ENCODE measurements at regions not wholly inside any gene's neighbourhood (a gene's known extent, or its start where the extent isn't known, plus 50 kb on each side); places are given as distances from the start of the nearest gene placed in this dataset.

- H3K4me3 Mint-ChIP-seq: no peak overlapping the region
- H3K9me3 Mint-ChIP-seq: peaks cover 30% of the 10 kb centered on the region
- H3K4me1 Mint-ChIP-seq (ENCODE audit: low read depth): no peaks in the 10 kb centered on the region
- H3K27me3 Mint-ChIP-seq (ENCODE audit: low read depth): no peaks in the 10 kb centered on the region
- no peaks in the 10 kb centered on the region for H3K36me3 Mint-ChIP-seq (ENCODE audit: low read depth)
- no peak overlapping the region for H3K27ac Mint-ChIP-seq
- no peak for DNase-seq (ENCODE audit: low spot score)
Observed at GRCh38 chr20:7361321-7361720, 578.9 kb downstream of the HAO1 start.

DNA sequence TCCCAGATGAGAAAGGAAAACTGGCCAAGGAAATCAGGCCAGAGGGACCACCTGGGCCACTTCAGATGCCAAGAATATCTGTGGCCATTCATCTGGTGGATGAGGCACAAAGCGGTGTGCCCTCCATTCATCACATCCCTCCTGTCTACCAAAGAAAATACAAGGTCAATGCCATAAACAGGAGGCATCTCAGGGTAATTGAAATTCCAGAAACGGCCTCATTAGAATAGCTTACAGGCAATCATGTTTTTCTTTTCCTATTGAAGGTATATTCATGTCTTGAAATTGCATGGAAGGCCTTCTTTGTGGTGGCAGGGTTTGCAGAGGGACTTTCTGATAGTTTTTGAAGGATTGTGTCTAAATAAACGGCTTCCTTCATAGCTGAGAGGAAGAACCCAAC, 578.3 kb downstream of the HAO1 start:
- no peaks in the 10 kb centered on the region for H3K4me1 Mint-ChIP-seq (ENCODE audit: low read depth)
- H3K27me3 Mint-ChIP-seq (ENCODE audit: low read depth): no peaks in the 10 kb centered on the region
- no peak overlapping the region for H3K27ac Mint-ChIP-seq
- H3K36me3 Mint-ChIP-seq (ENCODE audit: low read depth): no peaks in the 10 kb centered on the region
- H3K9me3 Mint-ChIP-seq: peaks cover 30% of the 10 kb centered on the region
- H3K4me3 Mint-ChIP-seq: no peak overlapping the region
- no peak for DNase-seq (ENCODE audit: low spot score)

DNA sequence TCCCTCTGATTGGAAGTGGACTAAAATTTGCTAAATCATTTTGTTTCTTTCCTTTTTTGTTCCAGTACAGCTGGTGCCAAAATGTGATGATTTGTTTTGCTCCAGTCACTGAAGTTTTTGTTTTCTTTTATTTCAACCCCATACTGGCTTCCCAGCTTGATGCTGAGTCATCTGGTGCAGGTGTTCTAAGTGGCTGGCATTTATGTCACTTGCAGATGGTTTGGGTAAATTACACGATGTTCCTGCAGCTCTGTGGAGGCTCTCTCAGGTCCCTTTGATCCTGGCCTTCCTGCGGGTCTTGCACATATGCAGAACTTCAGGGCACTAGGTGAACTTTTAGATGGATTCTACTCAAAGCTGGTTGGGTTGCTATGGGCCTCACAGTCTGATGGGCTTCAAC, 577.7 kb downstream of the HAO1 start:
- Mint-ChIP-seq H3K27ac (no peak overlapping the region), H3K4me1 (ENCODE audit: low read depth) (no peaks in the 10 kb centered on the region), H3K36me3 (ENCODE audit: low read depth) (no peaks in the 10 kb centered on the region), H3K4me3 (no peak overlapping the region), H3K27me3 (ENCODE audit: low read depth) (no peaks in the 10 kb centered on the region), H3K9me3 (peaks cover 30% of the 10 kb centered on the region)
- no peak for DNase-seq (ENCODE audit: low spot score)

DNA sequence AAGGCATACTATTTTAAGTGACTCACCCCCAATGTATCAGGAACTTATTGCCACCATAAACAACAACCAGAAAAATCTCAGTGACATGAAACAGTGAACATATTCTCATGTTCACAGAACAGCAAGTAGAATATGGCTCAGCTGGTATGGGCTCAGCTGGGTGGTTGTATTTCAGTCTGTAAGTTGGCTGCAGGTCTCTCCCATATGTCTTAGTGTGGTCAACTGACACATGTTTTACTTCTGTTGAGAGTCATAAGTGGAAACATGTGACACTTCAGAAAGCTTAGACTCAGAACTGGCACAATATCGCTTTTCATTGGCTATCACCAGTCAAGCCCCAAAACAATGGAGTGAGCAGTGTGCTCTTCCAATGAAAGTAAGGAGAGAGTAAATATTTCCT, 574.1 kb downstream of the HAO1 start:
- no peaks in the 10 kb centered on the region for H3K4me1 Mint-ChIP-seq (ENCODE audit: low read depth)
- H3K36me3 Mint-ChIP-seq (ENCODE audit: low read depth): no peaks in the 10 kb centered on the region
- H3K27ac Mint-ChIP-seq: no peak overlapping the region

DNA sequence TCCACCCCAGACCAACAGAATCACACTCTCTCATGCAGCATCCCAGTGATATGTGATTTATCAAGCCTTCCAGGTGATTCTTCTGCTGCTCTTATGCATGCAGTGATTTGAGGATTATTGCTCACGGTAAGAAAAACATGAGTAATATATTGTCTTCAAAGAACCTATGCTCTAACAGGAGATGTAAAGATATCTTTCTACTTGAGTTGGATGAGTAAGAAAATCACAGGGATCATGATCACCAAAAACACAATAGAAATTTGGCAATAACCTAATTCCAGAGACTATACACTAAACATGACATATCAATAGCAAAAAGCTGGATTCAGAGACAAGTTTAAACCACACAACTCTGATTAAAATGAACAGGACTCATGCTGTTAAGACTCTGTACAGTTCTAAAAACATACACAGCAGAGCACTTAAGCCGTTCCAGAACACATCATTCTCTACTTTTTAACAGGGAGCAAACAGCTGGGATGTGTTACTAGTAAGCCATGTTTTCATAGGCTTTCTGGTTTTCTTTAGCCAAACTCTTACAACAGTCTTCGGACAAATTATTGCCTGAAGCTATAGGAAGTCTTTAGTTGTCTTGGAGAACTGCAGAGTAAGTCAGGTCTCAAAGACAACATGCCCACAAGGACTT, 568.6 kb downstream of the HAO1 start:
- DNase-seq (ENCODE audit: low spot score): no peak
- H3K27ac Mint-ChIP-seq: no peak overlapping the region
- no peak overlapping the region for H3K4me3 Mint-ChIP-seq
- H3K27me3 Mint-ChIP-seq (ENCODE audit: low read depth): no peaks in the 10 kb centered on the region
- no peaks in the 10 kb centered on the region for H3K36me3 Mint-ChIP-seq (ENCODE audit: low read depth)
- no peaks in the 10 kb centered on the region for H3K4me1 Mint-ChIP-seq (ENCODE audit: low read depth)
- no peaks in the 10 kb centered on the region for H3K9me3 Mint-ChIP-seq

More for the DNA sequence above, 574.1 kb downstream of the HAO1 start:
- no peak for DNase-seq (ENCODE audit: low spot score)
- H3K27me3 Mint-ChIP-seq (ENCODE audit: low read depth): no peaks in the 10 kb centered on the region
- H3K9me3 Mint-ChIP-seq: peaks cover 19% of the 10 kb centered on the region
- H3K4me3 Mint-ChIP-seq: no peak overlapping the region

- H3K27me3 Mint-ChIP-seq (ENCODE audit: low read depth): no peaks in the 10 kb centered on the region
- H3K36me3 Mint-ChIP-seq (ENCODE audit: low read depth): no peaks in the 10 kb centered on the region
- no peak overlapping the region for H3K4me3 Mint-ChIP-seq
- H3K27ac Mint-ChIP-seq: no peak overlapping the region
- no peaks in the 10 kb centered on the region for H3K4me1 Mint-ChIP-seq (ENCODE audit: low read depth)
- peaks cover 4% of the 10 kb centered on the region for H3K9me3 Mint-ChIP-seq
- no peak for DNase-seq (ENCODE audit: low spot score)
Observed at GRCh38 chr20:7375905-7376304, 564.4 kb downstream of the HAO1 start.

DNA sequence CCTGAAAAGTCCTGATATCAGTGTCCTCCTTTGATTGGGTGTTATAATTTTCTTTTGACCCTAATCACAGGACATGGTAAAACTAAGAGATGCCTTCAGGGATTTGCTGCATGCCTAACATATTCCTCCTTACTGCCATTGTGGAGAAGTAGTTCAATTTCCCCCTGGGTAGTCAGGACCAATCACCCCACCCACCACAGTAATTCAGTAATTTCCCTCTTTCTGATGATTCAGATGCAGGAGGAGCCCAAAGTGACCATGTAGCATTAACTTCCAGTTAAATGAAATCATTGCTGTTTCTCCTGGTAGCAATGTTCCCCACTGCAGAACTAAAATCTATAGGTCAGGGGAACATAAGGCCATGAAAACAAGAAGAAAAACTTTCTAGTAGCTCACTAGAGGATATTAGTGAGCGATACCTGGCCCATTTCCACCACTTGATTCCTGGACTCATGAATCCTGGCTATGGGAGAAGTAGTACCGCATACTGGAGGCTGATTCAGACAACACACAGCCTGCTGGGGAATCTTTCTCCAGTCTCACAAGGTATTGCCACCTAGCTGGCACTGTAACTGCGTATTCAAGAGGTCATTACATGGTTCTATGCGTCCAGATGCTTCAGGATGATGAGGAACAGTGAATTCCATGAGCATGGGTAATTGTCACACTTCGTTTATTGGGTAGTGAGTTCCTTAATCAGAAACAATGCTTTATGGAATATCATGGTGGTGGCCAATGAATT, 561.2 kb downstream of the HAO1 start:
- Mint-ChIP-seq H3K36me3 (ENCODE audit: low read depth) (no peaks in the 10 kb centered on the region), H3K27me3 (ENCODE audit: low read depth) (no peaks in the 10 kb centered on the region), H3K4me1 (ENCODE audit: low read depth) (no peaks in the 10 kb centered on the region), H3K9me3 (peaks cover 4% of the 10 kb centered on the region), H3K4me3 (no peak overlapping the region), H3K27ac (no peak overlapping the region)
- no peak for DNase-seq (ENCODE audit: low spot score)

GRCh38 chr20:7379621-7380220, 560.5 kb downstream of the HAO1 start:
- Mint-ChIP-seq H3K4me1 (ENCODE audit: low read depth) (no peaks in the 10 kb centered on the region), H3K4me3 (no peak overlapping the region)

GRCh38 chr20:7383216-7383615, 557.0 kb downstream of the HAO1 start:
- Mint-ChIP-seq H3K4me3 (no peak overlapping the region), H3K4me1 (ENCODE audit: low read depth) (no peaks in the 10 kb centered on the region), H3K27me3 (ENCODE audit: low read depth) (no peaks in the 10 kb centered on the region), H3K36me3 (ENCODE audit: low read depth) (no peaks in the 10 kb centered on the region), H3K27ac (no peak overlapping the region), H3K9me3 (peaks cover 4% of the 10 kb centered on the region)
- no peak for DNase-seq (ENCODE audit: low spot score)

More at GRCh38 chr20:7379621-7380220, 560.5 kb downstream of the HAO1 start:
- no peak for DNase-seq (ENCODE audit: low spot score)
- H3K36me3 Mint-ChIP-seq (ENCODE audit: low read depth): no peaks in the 10 kb centered on the region
- peaks cover 4% of the 10 kb centered on the region for H3K9me3 Mint-ChIP-seq
- H3K27ac Mint-ChIP-seq: no peak overlapping the region
- H3K27me3 Mint-ChIP-seq (ENCODE audit: low read depth): no peaks in the 10 kb centered on the region

- Mint-ChIP-seq H3K9me3 (no peaks in the 10 kb centered on the region), H3K4me1 (ENCODE audit: low read depth) (no peaks in the 10 kb centered on the region), H3K36me3 (ENCODE audit: low read depth) (no peaks in the 10 kb centered on the region), H3K27me3 (ENCODE audit: low read depth) (no peaks in the 10 kb centered on the region), H3K4me3 (no peak overlapping the region), H3K27ac (no peak overlapping the region)
- DNase-seq (ENCODE audit: low spot score): no peak
Observed at GRCh38 chr20:7387638-7388193, 552.5 kb downstream of the HAO1 start.

- no peaks in the 10 kb centered on the region for H3K36me3 Mint-ChIP-seq (ENCODE audit: low read depth)
- no peaks in the 10 kb centered on the region for H3K4me1 Mint-ChIP-seq (ENCODE audit: low read depth)
- H3K9me3 Mint-ChIP-seq: no peaks in the 10 kb centered on the region
- no peak overlapping the region for H3K27ac Mint-ChIP-seq
- H3K27me3 Mint-ChIP-seq (ENCODE audit: low read depth): no peaks in the 10 kb centered on the region
- no peak for DNase-seq (ENCODE audit: low spot score)
- H3K4me3 Mint-ChIP-seq: no peak overlapping the region
Observed at GRCh38 chr20:7389216-7389615, 551.0 kb downstream of the HAO1 start.

GRCh38 chr20:7392542-7393206, 547.6 kb downstream of the HAO1 start:
- Mint-ChIP-seq H3K27ac (no peak overlapping the region), H3K4me1 (ENCODE audit: low read depth) (no peaks in the 10 kb centered on the region), H3K27me3 (ENCODE audit: low read depth) (no peaks in the 10 kb centered on the region), H3K36me3 (ENCODE audit: low read depth) (no peaks in the 10 kb centered on the region), H3K9me3 (no peaks in the 10 kb centered on the region), H3K4me3 (no peak overlapping the region)
- no peak for DNase-seq (ENCODE audit: low spot score)

DNA sequence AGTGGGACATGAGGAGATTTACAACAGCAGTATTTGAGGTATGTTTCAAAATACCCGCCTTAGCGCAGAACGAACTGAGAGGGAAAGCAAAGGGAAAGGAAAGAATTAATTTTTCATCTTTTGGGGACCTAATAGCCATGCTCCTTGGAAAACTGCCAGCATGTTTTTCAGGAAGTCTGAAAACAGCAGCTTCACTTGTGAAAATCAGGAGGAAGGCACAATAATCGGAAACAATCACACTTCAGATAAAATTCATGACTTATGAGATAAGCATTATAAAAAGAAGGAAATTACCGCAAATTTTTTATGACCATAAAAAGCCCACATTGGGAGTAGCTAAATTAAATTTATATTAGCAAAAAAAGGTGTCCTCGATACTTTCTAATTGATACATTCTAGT, 541.1 kb downstream of the HAO1 start:
- Mint-ChIP-seq H3K4me1 (ENCODE audit: low read depth) (no peaks in the 10 kb centered on the region), H3K9me3 (no peaks in the 10 kb centered on the region), H3K4me3 (no peak overlapping the region), H3K36me3 (ENCODE audit: low read depth) (no peaks in the 10 kb centered on the region), H3K27me3 (ENCODE audit: low read depth) (no peaks in the 10 kb centered on the region), H3K27ac (no peak overlapping the region)
- DNase-seq (ENCODE audit: low spot score): no peak

- Mint-ChIP-seq H3K27ac (no peak overlapping the region), H3K36me3 (ENCODE audit: low read depth) (no peaks in the 10 kb centered on the region), H3K27me3 (ENCODE audit: low read depth) (no peaks in the 10 kb centered on the region), H3K4me1 (ENCODE audit: low read depth) (no peaks in the 10 kb centered on the region), H3K4me3 (no peak overlapping the region), H3K9me3 (no peaks in the 10 kb centered on the region)
- DNase-seq (ENCODE audit: low spot score): no peak
Observed at GRCh38 chr20:7399575-7399974, 540.7 kb downstream of the HAO1 start.

Data from T-helper 2 cell treated with Interferon-gamma antibody and Interleukin-4, amounts not matched to agents 5 μg/mL and 100 μg/mL, for 36 hours (primary cell).